GOT3 (cell line): ENCODE measurements at regions not wholly inside any gene's neighbourhood (a gene's known extent, or its start where the extent isn't known, plus 50 kb on each side); places are given as distances from the start of the nearest gene placed in this dataset.
"Not testable (repeated sequence)": the region's sequence is repeated elsewhere in the genome, so short reads cannot be mapped to it uniquely, and the experiment has no call there.

ENCODE experiments used
- DNase-seq: peaks from one replicate; lab custom pipeline; 2025; ENCODE audit warnings: mixed read lengths; lab: John Stamatoyannopoulos, UW

DNA sequence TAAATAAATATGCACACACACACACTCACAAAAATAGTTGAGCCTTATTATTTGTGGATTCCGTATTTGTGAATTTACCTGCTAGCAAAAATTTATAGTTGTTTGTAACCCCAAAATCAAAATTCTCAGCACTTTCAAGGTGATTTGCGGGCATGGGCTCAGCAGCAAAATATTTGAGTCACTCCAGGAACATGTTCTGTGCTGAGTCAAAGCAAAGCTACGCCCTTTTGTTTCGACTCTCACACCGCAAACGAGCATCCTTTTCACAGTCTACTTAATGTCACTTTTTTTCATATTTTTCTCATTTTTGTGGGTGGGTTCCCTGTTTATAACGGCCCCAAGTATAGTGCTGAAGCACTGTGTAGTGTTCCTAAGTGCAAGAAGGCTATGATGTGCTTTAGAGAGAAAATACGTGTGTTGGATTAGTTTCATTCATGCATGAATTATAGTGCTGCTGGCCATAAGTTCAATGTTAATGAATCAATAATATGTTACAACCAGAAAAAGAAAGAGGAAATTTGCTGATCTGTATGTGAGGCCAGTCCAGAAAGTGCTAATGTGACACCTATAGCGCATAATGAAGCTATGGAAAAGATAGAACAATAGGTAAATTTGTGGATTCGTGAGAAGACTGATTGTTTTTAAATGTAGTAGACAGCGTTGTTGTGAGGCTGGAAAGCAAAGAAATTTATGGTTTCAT is 723.2 kb upstream of the AGA start:
- DNase-seq: no peak

GRCh38 chr4:178165951-178166308 is 723.7 kb upstream of the AGA start:
- DNase-seq: no peak

- DNase-seq: no peak
Measured at GRCh38 chr4:178173771-178174170, 731.5 kb upstream of the AGA start.

GRCh38 chr4:178174756-178175155 is 732.5 kb upstream of the AGA start:
- DNase-seq: no peak

- no peak for DNase-seq
Measured at GRCh38 chr4:178185517-178185916, 743.3 kb upstream of the AGA start.

DNA sequence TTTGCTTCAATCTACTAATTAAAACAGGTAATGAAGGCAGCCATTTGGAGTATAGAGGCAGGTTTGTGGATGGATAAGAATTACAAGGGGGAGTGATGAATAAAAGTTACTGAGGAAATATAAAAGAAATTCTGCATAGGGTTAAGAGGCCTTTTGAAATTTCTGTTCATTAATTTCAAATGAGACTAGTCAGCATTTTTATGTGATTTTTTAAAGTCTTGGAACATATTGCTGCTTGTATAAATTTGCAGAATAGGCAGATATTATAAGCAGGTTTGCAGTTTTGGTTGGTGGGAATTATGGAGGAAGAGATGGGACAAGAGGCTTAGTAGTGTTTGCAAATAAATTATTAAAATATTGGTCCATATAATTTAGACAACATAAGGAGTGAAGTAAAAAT is 750.4 kb upstream of the AGA start:
- DNase-seq: no peak

GRCh38 chr4:178196751-178197374 is 754.6 kb upstream of the AGA start:
- no peak for DNase-seq

DNA sequence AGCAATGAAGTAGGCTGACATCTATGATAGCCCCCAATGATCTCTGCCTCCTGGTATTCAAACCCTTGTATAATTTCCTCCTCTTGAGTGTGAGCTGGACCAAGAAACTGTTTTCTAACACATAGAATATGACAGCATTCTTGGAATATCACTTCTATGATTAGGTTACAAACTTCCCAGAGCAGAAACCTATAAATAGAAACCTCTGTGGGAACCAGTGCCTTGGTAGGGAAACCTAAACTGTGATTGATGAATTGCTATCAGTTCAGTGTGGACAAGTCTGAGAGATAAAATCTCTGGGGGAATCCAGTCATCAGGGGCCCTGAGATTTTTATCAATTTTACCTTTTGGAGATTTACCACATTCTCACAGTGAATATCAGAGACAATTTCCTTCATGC is 756.5 kb upstream of the AGA start:
- no peak for DNase-seq

- no peak for DNase-seq
Measured at GRCh38 chr4:178202422-178202821, 760.2 kb upstream of the AGA start.

DNA sequence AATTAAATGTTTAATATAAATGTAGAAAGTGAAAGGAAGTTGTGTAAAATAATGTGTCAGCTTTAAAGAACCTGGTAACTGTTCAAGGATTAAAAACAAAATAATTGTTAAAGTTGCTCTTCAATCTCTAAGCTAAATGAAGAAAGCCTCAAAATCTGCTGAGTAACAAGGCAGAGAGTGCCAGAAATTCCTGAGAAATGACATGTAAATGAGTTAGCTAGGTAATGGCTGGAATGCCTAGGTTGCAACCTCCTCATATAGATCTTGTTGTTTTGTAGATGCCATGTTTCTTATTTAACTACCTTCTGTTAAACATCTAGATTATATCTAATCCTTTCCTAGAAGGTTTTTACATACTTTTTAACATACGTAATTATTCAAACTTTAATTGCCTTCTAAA is 763.6 kb upstream of the AGA start:
- no peak for DNase-seq

GRCh38 chr4:178215309-178215708 is 773.1 kb upstream of the AGA start:
- DNase-seq: no peak

DNA sequence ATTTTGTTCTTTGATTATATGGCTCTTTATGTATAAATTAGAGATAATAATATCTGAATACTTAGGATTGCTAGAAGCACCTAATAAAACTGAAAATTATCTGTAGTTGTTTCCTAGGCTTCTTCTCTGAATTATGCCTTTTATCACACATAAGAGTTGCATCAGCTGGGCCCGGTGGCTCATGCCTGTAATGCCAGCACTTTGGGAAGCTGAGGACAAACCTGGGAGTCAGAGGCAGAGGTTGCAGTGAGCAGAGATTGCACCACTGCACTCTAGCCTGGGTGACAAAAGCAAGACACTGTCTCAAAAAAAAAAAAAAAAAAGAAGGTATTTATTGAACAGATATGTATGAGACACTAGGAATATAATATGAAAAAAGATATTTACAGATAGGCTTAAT is 773.5 kb upstream of the AGA start:
- DNase-seq: no peak

GRCh38 chr4:178226421-178226820 is 784.2 kb upstream of the AGA start:
- DNase-seq: not testable (repeated sequence)

DNA sequence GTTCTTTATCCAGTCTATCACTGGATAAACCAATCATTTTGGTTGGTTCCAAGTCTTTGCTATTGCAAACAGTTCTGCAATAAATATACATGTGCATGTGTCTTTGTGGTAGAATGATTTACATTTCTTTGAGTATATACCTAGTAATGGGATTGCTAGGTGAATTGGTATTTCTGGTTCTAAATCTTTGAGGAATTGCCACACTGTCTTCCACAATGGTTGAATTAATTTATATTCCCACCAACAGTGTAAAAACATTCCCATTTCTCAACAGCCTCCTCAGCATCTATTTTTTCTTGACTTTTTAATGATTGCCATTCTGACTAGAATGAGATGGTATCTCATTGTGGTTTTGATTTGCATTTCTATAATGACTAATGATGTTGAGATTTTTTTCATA is 791.7 kb upstream of the AGA start:
- no peak for DNase-seq

DNA sequence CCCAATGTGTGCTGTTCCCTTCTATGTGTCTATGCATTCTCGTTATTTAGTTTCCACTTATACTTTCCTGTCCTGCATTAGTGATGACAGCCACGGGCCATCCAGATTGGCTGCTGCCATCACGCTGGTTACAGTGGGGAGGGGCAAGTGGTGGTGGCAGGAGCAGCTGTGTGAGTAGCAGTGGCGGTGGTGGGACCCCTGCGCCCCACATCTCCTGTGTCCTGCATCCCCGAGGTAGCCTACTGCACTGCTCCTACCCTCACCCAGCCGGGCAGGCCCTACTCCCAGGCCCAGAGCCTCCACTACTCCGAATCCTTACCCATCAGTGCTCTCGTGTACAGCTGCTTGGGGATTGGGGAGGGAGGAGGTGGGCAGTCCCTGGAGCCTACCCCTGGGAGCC is 798.7 kb upstream of the AGA start:
- DNase-seq: no peak

GRCh38 chr4:178241601-178242118 is 799.4 kb upstream of the AGA start:
- DNase-seq: no peak

GRCh38 chr4:178242655-178243054 is 800.4 kb upstream of the AGA start:
- DNase-seq: no peak

GRCh38 chr4:178244785-178245184 is 802.5 kb upstream of the AGA start:
- no peak for DNase-seq

GRCh38 chr4:178255172-178255571 is 812.9 kb upstream of the AGA start:
- DNase-seq: no peak

- no peak for DNase-seq
Measured at GRCh38 chr4:178258603-178259002, 816.4 kb upstream of the AGA start.

- no peak for DNase-seq
Measured at GRCh38 chr4:178259566-178259965, 817.3 kb upstream of the AGA start.

- DNase-seq: no peak
Measured at GRCh38 chr4:178264001-178264400, 821.8 kb upstream of the AGA start.

DNA sequence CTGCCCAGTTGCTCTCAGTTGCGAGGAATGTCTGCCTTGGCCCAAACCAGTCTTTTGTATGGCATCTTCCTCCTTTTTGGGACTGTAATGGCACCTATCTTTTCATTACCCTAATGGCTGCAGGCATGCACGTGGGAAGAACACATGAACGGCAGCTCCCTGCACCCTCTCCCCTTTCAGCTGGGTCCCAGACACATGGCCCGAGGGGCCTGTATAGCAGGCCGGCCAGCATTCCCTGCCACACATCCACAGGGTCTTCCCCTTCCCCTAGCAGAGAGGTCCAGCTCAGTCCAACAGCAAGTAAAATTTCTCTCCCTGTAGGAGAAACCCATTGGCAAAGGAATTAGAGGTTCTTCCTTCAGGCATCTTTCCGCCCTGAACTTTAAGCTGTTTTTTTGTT is 829.1 kb upstream of the AGA start:
- DNase-seq: no peak

DNA sequence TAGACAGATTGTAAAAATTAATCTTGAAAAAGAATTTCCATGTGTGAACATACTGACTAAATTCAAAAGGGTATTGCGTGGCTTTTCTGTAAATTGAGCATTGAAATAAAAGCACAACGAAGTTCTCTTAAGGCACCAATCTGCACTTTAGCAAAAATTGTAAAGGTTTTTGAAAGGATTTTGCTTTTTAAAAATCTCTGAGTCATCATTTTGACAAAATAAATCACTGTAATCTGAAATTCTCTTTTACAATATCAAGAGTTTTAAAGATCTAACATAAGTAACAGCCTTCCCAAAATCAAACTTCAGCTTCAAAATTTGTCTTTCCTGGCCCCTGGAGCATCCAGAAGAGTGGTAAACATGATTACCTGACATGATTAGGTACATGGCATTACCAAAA is 830.9 kb upstream of the AGA start:
- no peak for DNase-seq
